SK-N-MC (cell line): ENCODE measurements at regions not wholly inside any gene's neighbourhood (a gene's known extent, or its start where the extent isn't known, plus 50 kb on each side); places are given as distances from the start of the nearest gene placed in this dataset.

Experiments
- DNase-seq: peaks from one replicate; pipeline ENCODE4 v3.0.0-alpha.2; 2011; ENCODE audit warnings: low read depth, low spot score
- H3K27ac ChIP-seq: fragments of 200-600 bp; sonication (generic); 2 replicates; pipeline ENCODE4 v1.5.1; 2016; ENCODE audit warnings: mixed run types
- H3K36me3 ChIP-seq: fragments of 200-600 bp; sonication (generic); 2 replicates; pipeline ENCODE4 v1.6.1; 2017; ENCODE audit warnings: antibody characterized with exemption, low read length, mixed read lengths; ENCODE audit not compliant: insufficient read depth
- H3K4me3 ChIP-seq: fragments of 200-600 bp; sonication (generic); 2 replicates; pipeline ENCODE4 v1.5.1; 2016
- H3K9ac ChIP-seq: fragments of 200-600 bp; sonication (generic); 2 replicates; pipeline ENCODE4 v1.8.0; 2017; ENCODE audit warnings: mixed run types, mixed read lengths; ENCODE audit not compliant: insufficient read length
- H3K9me3 ChIP-seq: fragments of 200-600 bp; sonication (generic); 2 replicates; pipeline ENCODE4 v1.6.1; 2017; ENCODE audit warnings: low read depth, mild to moderate bottlenecking, antibody characterized with exemption, low read length, moderate library complexity, mixed read lengths
- EZH2 ChIP-seq: fragments of 200-600 bp; sonication (generic); IDR thresholded peaks from one replicate; pipeline ENCODE4 v1.6.1; 2017; ENCODE audit warnings: antibody characterized with exemption
- FOXP2 ChIP-seq: optimal IDR thresholded peaks from 2 replicates; pipeline ENCODE3; 2011; ENCODE audit warnings: mild to moderate bottlenecking, moderate library complexity; ENCODE audit not compliant: insufficient read depth; ENCODE audit errors: extremely low read length, control extremely low read depth
- POLR2AphosphoS5 ChIP-seq: IDR thresholded peaks from 2 replicates; pipeline ENCODE4 v1.6.1; 2012; ENCODE audit warnings: mild to moderate bottlenecking, low read depth, low read length, borderline replicate concordance

- Histone ChIP-seq H3K9me3 (no peaks in the 10 kb centered on the region), H3K27ac (no peak overlapping the region), H3K4me3 (no peak overlapping the region), H3K36me3 (no peaks in the 10 kb centered on the region), H3K9ac (no peak overlapping the region)
- TF ChIP-seq EZH2: no peak
- TF ChIP-seq FOXP2: no peak
- no peak for TF ChIP-seq POLR2AphosphoS5
- DNase-seq: no peak
Observed at GRCh38 chr12:61023231-61023630, 1237.0 kb upstream of the USP15 start.

DNA sequence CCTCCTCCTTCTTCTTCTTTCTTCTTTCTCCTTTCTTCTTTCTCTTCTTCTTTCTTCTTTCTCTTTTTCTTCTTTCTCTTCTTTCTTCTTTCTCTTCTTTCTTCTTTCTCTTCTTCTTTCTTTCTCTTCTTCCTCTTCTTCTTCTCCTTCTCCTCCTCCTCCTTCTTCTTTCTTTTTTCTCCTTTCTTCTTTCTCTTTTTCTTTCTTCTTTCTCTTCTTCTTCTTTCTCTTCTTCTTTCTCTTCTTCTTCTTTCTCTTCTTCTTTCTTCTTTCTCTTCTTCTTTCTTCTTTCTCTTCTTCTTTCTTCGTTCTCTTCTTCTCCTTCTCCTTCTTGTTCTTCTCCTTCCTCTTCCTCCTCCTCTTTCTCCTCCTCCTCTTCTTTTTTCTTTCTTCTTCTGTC, 1230.7 kb upstream of the USP15 start:
- no peaks in the 10 kb centered on the region for H3K9me3 ChIP-seq
- DNase-seq: no peak

GRCh38 chr12:61037792-61038191, 1222.4 kb upstream of the USP15 start:
- H3K27ac ChIP-seq: no peak overlapping the region
- no peak overlapping the region for H3K4me3 ChIP-seq
- no peak overlapping the region for H3K9ac ChIP-seq
- no peak for DNase-seq
- no peaks in the 10 kb centered on the region for H3K36me3 ChIP-seq
- H3K9me3 ChIP-seq: no peaks in the 10 kb centered on the region
- no peak for TF ChIP-seq POLR2AphosphoS5
- no peak for TF ChIP-seq FOXP2
- TF ChIP-seq EZH2: no peak

More for the DNA sequence above, 1230.7 kb upstream of the USP15 start:
- TF ChIP-seq FOXP2 (no peak), EZH2 (no peak), POLR2AphosphoS5 (no peak)
- no peak overlapping the region for H3K9ac ChIP-seq
- H3K36me3 ChIP-seq: no peaks in the 10 kb centered on the region
- no peak overlapping the region for H3K4me3 ChIP-seq
- H3K27ac ChIP-seq: no peak overlapping the region

- Histone ChIP-seq H3K9ac (no peak overlapping the region), H3K36me3 (no peaks in the 10 kb centered on the region), H3K4me3 (no peak overlapping the region), H3K9me3 (no peaks in the 10 kb centered on the region), H3K27ac (no peak overlapping the region)
- no peak for DNase-seq
- TF ChIP-seq EZH2 (no peak), POLR2AphosphoS5 (no peak), FOXP2 (no peak)
Observed at GRCh38 chr12:61043838-61044237, 1216.4 kb upstream of the USP15 start.

DNA sequence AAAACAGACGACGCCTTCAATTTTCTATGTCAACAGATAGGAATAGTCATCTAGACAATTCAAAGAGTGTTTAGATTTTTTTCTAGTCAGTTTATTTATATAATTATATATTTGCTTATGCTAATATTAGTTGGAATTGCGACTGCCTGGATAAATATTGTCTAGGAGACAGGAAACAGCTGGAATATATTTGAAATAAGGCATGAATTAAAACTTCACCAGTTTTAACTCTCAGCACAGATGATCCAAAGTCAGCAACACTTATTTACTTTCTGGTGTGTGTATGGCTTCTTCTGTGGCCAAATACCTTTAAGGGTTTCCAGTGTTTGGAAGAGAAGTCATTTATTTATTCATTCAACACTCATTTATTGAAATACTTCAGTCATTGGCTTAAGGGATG, 1215.4 kb upstream of the USP15 start:
- H3K4me3 ChIP-seq: no peak overlapping the region
- H3K36me3 ChIP-seq: no peaks in the 10 kb centered on the region
- H3K9me3 ChIP-seq: no peaks in the 10 kb centered on the region
- H3K9ac ChIP-seq: no peak overlapping the region
- DNase-seq: peak; percentile 14
- TF ChIP-seq EZH2 (no peak), FOXP2 (no peak), POLR2AphosphoS5 (no peak)
- H3K27ac ChIP-seq: no peak overlapping the region

DNA sequence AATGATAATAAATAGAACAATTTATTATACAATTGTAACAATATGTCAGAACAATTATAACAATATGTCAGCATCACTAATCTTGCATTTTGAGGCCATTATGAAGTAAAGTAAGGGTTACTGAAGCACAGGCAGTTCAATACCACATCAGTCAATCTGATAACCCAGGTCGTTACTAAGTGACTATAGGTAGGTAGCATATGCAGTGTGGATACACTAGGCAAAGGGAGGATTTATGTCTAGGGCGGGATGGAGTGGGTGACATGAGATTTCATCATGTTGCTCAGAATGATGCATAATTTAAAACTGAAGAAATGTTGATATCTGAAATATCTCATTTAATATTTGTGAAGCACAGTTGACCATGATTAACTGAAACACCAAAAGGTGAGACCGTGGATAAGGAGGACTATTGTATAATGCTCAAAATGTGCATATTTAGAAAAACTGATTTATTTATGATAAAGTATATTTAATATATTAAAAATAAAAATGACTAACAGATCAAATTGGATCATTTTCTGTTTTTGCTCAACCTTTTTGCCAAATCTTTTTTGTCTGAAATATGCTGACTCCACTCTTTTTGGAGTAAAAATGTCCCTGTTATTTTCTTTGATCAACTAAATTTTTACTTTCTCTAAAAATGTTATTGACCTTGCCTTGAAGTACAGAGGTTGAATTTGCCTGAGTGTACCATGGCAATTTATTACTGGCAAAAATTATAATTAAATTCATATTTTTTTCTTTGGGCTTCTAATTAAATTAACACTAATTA, 1189.4 kb upstream of the USP15 start:
- no peak for TF ChIP-seq FOXP2
- DNase-seq: no peak
- Histone ChIP-seq H3K27ac (no peak overlapping the region), H3K9me3 (0 out of 2 replicates have a peak, but pooled peaks cover 3% of the 10 kb centered on the region), H3K9ac (no peak overlapping the region), H3K36me3 (no peaks in the 10 kb centered on the region), H3K4me3 (no peak overlapping the region)

- H3K9ac ChIP-seq: no peak overlapping the region
- no peak for TF ChIP-seq FOXP2
- TF ChIP-seq EZH2: no peak
- TF ChIP-seq POLR2AphosphoS5: no peak
- H3K27ac ChIP-seq: no peak overlapping the region
- H3K36me3 ChIP-seq: no peaks in the 10 kb centered on the region
- DNase-seq: no peak
- H3K4me3 ChIP-seq: no peak overlapping the region
- 0 out of 2 replicates have a peak, but pooled peaks cover 3% of the 10 kb centered on the region for H3K9me3 ChIP-seq
Observed at GRCh38 chr12:61072717-61073116, 1187.5 kb upstream of the USP15 start.

DNA sequence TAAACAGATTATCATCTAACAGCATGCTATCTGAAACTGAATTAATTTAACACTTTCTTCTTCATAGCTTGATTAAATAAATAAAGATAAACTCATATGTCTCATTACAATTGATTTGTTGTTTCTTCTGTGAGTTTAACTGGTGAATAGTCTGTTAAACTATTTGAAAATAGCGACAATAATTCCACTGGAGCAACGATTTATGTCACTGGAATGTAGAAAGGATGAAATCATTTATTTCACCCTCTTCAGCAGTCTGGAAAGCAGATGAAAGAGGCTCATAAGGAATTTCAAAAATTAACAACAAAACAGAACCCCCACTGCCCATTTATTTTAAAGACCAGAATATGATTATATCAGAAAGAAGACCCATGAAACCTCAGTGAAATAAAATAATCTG, 1165.1 kb upstream of the USP15 start:
- DNase-seq: no peak
- no peak for TF ChIP-seq FOXP2
- TF ChIP-seq EZH2: no peak
- no peak for TF ChIP-seq POLR2AphosphoS5

More for the DNA sequence above, 1165.1 kb upstream of the USP15 start:
- H3K36me3 ChIP-seq: no peaks in the 10 kb centered on the region
- H3K27ac ChIP-seq: no peak overlapping the region
- no peaks in the 10 kb centered on the region for H3K9me3 ChIP-seq
- H3K4me3 ChIP-seq: no peak overlapping the region
- no peak overlapping the region for H3K9ac ChIP-seq
